Stimulated activated CD4-positive, alpha-beta T cell treated with anti-CD3 and anti-CD28 coated beads, TNF-alpha, amount 100 ng/mL, for 24 hours (primary cell): ENCODE measurements at regions not wholly inside any gene's neighbourhood (a gene's known extent, or its start where the extent isn't known, plus 50 kb on each side); places are given as distances from the start of the nearest gene placed in this dataset.
A peak's percentile ranks its signal among the peaks of the same experiment; 100 is the strongest.
"Not testable (repeated sequence)": the region's sequence is repeated elsewhere in the genome, so short reads cannot be mapped to it uniquely, and the experiment has no call there.

Experiments used
- DNase-seq, 3 experiments: peaks; one replicate each; pipeline ENCODE4 v3.0.0-alpha.2; 2020; ENCODE audit warnings: low read depth in 3 of 3

DNA sequence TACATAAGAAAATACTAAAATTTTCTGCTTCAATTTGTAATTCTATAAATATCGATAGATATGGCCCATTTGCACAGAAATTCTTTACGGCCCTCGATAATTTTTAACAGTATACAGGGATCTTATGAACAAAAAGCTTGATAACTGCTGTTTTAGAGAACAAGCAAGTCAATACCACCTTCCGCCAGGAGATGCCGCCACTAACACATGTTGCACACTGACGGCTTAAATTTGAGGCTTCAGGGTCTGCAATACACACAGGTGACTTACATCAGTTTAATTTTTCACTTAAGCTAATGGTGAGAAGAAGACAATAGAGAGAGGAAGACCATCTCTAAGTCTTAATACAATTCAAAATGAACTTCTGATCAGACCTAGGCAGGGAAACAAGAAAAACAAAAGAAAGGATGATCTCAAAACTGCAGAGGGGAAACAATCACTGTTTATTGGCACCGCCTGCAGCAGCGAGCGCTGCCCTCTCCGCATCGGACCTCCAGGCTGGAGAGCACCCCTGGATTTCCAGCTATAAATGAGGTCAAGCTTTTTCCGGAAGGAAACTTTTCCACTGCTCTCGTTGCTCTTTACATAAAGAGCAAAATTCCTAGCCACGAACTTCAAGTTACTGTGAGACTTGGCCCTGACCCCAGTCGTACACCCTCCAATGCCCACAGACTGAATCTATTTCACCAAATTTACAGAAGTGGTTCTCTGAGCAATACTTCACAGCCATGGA is 53.9 kb downstream of the OTOR start:
- peak; percentile 15 to 62 (median 35) for DNase-seq

DNA sequence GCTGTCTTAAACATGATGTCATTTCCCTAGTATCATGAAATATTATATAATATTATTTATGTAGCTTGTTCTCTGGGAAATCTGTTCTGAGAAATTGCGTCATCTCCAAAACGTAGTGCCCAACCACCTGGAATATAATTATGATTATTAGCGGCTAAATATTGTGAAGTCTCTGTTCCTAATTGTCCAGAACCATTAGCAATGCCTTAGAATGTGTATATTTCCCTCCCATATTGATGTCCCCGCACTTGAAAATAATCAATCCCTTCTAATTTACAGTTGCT is 54.4 kb downstream of the OTOR start:
- DNase-seq = no peak

DNA sequence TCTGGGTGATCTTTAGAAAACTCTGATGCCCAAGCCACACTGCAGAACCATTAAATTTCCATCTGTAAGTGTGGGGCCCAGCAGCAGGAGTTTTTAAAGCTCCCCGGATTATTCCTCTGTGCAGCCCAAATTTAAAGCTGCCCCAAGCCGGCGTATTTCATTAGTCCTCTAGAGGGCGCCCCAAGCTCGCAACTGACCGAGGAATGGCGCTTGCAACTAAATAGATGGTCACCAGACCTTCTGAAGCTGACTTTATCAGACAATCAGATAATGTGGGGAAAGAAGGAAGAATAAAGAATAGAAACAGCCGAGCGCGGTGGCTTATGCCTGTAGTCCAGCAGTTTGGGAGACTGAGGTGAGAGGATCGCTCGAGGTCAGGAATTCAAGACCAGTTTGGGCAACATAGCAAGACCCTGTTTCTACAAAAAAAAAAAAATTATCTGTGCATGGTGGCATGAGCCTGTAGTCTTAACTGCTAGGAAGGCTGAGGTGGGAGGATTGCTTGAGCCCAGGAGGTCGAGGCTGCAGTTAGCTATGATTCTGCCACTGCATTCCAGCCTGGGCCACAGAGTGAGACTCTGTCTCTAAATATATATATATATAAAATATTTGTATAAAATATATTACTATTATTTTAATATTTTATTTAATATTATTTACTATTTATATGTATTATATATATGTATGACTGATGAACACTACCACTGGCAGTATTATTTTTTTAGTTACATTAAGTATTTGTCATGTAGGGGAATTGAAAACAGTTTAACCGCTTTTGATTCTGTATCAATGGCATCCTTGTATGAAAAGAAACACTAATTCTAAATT is 56.0 kb downstream of the OTOR start:
- DNase-seq = peak in 1 of 3 experiments; percentile 40

DNA sequence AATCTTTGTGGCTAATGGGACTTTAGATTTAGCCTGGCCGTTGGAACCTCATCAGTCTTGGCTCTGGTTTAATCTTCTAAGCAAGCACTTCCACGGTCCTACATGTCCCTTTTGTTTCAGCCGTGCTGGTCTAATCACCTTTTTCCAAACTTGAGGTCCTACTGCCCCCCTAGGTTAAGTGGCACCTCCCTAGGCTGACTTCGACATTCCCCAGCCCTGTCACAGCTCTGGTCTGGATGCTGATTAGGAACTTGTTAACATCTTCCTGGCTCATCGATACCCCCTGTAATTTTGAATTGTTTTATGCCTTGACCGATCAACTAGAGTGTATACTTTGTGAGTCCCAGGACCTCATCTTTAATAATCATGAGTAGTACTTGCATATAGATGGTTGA is 56.6 kb downstream of the OTOR start:
- DNase-seq = no peak

DNA sequence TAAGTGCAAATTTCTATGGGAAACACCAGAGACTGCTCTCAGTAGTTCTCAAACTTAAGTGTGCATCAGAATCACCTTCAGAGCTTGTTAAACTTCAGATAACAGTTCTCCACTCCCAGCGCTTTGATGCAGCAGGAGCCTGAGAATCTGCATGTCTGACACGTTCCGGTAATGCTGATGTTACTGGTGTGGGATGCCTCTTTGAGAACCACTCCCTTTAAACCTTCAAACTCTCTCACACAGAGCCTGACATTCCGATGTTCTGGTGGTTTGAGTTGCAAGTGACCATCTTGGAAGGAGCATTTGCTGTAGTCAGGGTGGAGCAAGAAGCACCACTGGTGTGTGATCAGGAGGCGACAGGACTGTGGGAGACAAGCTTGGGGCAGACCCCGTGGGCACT is 57.9 kb downstream of the OTOR start:
- no peak for DNase-seq

DNA sequence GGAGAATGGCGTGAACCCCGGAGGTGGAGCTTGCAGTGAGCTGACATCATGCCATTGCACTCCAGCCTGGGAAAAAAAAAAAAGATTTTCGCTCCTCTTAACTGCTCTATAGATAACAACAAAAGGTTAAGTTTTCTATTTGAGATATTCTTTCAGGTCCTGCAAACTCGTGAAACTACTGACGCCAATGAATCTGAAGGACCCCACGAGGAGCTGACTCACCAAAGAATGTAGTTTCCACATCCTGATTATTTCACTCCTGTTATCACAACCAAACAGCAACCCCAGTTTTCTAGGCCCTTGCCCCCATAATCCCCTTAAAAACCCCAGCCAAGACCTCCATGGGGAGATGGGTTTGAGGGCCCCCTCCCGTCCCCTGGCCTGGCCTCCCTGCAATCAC is 58.7 kb downstream of the OTOR start:
- DNase-seq = no peak

DNA sequence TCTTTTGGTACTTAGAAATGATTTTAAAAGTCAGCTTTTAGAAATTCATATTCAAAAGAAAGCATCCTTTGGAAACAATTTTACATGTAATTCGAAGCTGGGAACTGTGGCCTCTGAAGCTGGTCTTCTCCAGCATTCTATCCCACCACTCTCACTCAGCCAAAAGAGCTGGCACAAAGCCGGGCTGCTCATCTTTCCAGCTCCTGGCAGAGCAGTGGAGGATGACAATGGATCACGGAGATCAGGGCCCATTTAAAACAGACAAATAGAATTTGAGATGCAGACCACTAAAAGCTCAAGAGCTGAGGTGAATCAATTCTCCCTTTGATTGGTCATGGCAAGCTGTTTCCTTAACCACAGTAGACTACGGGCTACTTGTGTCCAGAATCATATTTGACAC is 60.6 kb downstream of the OTOR start:
- DNase-seq = no peak

DNA sequence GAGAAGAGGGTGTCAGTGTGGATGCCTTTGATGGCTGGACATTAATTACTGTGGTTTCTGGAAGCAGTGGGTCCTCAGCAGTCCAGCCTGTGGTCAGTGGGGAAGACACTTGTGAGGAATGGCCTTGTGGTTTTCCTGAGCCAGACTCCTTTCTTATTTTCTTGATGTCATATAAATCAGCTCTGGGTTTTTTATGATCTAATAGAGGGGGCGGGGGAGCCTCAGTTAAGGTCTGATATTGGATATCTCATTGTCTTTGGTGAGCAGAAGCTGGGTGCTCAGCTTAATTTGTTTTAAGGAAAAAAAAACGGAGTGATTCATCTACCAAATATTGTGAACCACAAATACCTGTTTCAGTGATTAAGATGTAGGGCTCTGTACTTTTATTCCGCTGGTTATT is 62.1 kb downstream of the OTOR start:
- DNase-seq = no peak

DNA sequence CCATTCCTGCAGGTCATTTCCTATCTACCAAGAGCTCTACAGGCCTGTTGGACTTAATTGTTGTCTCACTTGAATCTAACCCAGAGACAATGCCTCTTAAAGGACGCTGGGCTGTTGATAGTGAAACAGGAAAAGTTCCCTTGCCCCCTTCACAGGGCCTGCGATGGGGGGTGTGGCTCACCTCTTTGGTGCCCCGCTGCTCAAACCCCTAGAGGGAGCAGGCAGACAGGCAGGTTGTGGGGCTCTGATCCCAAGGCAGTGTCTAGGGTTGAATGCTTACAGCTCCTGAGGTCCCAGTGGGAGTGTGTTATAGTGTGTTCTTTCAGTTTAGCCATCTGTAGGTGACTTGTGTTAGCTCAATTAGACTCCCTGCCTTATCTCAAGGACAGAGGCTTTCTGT is 68.0 kb downstream of the OTOR start:
- DNase-seq = no peak

DNA sequence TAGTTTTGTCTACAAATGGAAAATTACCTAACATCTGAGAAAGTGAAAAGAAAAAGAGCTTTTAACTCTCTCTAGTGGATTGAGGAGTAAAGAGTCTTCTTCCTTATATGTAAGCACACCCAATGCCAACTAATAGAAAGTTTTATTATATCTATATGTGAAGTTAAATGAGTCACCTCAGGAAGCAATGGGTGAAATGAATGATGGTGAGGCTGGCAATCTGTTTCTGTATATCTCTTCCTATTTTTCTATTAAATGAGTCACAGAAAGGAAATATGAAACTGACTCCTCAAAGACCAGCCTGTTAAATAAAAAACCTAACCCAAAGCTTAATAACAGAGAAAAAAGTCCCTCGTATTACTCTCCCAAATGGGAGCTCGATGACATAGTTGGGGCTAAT is 71.3 kb downstream of the OTOR start:
- no peak for DNase-seq

DNA sequence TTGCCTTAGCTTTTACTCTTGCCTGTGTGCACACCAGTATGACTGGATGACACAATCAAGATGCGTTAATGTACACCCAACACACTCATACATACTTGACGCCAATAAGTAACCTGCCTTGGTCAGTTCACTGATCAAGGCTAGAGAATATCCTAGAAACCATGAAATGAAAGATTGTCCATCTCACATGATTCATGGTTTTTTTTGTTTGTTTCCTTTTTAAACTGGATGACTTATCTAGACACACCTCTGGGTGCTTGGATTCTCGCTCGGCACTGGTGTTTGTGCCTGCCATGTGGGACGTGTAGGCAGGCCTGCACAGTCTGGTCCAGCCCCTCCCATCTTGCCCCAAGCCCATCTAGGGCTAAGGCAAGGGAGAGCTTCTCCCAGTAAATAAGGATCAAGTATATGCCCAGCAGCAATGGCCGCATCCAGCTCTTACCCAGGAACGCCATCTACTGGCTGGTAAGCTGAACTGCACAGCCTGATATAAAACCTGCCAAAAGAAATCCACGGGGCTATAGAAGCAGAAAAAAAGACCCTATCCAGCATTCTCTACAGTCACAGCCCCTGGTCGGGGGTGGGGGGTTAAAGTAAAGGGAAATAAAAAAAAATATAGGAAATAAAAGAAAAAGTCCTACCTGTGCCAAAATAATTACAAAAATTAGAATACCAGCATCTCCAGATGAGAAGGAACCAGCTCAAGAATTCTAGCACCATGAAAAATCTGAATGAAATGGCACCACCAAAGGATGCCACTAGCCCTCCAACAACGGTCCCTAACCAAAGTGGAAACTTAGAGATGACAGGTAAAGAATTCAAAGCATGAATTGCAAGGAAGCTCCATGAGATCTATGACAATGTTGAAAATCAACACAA is 73.3 kb downstream of the OTOR start:
- peak in 1 of 3 experiments; percentile 7 for DNase-seq

DNA sequence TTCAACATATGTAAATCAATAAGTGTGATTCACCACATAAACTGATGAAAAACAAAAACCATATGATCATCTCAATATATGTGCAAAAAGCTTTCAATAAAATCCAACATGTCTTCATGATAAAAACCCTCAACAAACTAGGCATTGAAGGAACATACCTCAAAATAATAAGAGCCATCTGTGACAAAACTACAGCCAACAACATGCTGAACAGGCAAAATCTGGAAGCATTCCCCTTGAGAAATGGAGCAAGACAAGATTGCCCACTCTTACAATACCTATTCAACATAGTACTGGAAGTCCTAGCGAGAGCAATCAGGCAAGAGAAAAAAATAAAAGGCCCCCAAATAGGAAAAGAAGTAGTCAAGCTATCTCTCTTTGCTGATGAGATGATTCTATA is 76.5 kb downstream of the OTOR start:
- no peak for DNase-seq

DNA sequence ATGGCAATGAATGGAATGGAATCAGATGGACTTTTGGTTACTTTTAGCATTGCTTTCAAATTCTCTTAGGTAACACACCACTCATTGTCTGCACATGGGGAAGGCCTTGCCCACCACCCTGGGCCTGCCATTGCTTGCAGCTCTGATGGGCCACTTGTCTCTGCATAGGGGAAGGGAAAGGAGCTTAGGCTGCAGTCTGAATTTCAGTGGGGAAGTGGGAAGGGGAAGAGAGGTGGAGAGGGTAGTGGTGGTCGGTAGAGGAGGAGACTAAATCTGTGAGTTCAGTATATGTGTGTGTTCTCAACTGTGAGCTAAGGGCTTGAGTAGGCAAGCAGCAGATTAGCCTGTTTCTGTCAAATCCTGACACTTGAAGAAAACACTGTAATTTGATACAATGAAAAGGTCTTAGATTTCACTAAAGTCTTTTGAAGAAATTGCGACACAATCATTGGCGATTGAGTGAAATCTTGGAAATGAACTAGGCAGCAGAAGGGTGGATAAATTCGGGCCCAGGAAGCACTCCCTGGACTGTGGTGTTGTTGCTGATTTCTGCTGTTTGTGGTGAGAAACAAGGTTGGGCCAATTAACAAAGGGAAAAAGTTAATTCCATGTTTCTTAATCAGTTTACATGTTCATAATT is 80.6 kb downstream of the OTOR start:
- no peak for DNase-seq

DNA sequence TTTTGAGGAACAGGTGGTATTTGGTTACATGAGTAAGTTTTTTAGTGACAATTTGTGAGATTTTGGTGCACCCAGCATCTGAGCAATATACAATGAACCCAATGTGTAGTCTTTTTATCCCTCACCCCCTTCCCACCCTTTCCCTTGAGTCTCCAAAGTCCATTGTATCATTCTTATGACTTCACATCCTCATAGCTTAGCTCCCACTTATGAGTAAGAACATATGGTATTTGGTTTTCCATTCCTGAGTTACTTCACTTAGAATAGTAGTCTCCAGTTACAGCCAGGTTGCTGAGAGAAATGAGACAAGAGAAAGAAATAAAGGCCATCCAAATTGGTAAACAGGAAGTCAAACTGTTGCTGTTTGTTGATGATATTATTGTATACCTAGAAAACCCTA is 87.5 kb downstream of the OTOR start:
- not testable (repeated sequence) for DNase-seq

DNA sequence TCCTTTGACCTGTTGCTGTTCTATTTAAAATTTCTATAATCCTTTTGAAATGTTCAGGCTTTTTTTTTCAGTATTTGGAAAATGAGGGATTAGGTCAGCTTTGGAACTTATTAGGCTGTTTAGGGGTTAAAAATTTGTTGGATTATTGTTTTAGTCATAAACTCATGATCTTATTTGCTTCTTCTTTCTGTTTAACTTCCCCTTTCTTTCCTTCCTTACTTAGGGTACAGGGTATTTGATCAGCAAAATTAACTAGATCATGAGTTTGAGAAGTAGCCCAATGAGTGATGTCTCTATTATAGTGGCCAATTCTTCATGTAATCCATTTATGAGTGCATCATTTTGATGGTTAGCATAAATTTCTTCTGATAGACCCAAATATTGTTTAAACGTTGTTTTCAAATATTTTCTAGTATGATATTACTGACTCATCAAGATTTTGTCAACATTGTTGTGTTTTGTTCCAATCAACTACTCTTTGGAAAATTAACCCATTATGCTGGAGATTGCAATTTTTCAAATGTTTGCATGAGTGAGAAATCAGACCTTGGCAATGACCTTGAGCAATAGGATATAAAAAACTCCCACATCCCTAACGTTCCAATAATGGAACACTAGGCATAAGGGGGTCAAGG is 94.4 kb downstream of the OTOR start:
- no peak for DNase-seq

DNA sequence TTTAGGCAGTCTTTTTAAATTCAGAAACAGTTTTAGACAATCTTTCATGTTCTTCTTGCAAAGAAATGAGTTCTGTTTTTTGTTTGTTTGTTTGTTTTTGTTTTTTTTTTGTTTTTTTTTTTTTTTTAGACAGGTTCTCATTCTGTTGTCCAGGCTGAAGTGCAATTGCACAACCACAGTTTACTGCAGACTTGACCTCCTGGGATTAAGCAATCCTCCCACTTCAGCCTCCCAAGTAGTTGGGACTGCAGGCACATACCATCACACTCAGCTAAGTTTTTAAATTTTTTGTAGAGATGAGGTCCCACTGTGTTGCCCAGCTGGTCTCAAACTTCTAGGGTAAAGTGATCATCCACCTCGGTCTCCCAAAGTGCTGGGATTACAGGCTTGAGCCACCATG is 96.2 kb downstream of the OTOR start:
- no peak for DNase-seq

DNA sequence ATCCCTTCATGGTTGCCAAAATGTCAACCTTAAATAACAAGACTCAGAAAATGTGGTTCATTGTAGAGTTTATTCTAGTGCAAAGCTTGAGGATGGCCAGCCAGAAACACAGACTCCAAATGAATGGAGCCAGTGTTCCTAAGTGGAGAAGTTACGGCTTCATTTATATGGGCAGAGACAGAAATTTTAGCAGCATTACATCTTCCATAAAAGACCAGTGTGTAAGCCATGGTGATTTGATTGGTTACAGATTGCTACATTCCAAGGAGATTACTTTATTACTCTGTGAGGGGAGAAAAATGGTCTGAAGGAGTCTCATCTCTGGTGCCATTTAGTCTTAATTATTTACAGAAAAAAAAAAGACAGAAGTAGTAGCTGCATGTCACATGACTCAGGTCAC is 97.8 kb downstream of the OTOR start:
- DNase-seq = no peak

DNA sequence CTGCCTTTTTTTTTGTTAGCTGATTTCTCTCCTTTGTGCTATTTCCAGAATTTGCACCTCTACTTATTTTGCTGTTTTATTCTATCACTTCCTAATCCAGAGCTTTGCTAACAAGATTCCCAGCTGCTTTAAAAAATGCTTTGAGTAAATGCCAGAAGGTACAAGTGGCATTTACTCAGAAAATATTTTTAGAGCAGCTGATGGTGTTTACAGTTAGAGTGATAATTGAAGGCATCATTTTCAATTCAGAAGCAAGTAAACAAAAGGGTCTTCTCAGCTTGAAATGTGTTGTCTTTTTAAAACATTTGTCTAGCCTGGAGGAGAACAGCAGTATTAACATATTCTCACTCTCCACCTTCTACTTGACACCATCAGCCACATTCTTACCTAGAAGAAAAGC is 99.9 kb downstream of the OTOR start:
- DNase-seq = no peak

DNA sequence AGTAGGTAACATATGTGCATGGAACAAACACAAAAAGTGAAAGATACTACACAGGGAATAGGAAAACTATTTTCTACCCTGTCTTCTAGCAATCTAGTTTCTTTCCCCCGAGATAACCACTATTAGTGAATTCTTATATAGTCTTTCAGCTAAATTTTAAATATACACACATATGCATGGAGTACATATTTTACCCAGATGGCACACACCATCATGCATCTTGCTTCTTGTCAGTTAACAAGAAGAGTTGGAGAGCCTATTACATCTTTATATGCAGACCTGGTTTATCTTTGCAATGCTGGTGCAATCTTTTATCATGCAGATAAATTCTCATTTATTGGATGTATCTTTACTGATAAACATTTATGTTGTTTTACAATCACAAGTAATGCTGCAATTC is 100.4 kb downstream of the OTOR start:
- no peak for DNase-seq

DNA sequence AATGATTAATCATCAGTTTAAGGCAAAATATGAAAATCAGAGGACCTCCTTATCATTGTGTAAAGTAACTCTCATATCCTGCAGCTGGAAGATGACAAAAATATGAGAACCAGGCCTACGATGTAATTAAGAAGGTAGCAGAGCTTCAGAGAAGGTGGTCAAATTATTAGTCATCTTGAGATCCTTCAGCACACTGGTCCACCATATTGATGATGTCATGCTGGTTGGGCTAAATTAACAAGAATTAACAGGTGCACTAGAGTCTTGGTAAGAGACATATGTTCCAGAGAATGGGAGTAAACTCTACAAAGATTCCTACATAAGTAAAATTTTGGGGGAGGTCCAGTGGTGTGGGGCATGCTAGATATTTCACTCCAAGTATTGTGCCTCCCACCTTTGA is 112.8 kb downstream of the OTOR start:
- no peak for DNase-seq

DNA sequence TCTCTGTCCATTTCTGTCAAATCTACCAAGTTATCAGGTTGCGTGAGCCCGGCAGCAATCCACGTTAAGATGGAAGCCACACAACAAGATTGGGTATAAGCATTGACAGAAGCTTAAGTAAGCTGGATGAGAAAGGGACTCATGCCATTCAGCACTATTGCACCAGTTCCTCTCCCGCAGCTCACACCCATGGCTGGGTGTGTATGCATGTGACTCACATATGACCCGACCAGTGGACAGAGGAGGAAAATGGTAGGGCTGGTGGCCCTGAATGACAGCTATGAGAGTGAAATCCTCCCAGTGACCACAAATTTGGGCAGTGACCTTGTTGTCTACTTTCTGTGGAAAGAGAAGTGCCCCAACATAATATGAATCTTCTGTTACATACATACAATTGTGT is 113.5 kb downstream of the OTOR start:
- DNase-seq = no peak

DNA sequence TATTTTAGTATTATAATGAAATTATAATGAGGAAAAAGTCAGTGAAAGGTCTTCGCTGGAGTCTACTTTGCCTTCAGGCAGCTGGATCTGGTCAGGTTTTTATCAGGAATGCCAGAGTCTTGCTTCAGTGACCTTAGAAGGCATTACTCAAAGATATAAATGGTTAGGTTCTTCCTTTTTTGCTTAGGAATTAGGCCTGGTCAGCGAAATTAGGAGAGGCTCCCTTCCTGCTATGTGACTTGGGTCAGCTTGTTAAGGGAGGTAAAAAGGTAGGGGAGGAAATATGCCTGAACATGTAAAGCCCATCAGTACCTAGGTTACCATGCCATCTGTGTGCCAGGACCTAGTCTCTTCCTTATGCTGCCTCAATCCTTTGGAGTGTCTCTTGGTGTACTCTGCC is 115.1 kb downstream of the OTOR start:
- DNase-seq = no peak
